ENCODE measurements at regions not wholly inside any gene's neighbourhood (a gene's known extent, or its start where the extent isn't known, plus 50 kb on each side); places are given as distances from the start of the nearest gene placed in this dataset.

- FAIRE-seq (no peak), DNase-seq (ENCODE audit: insufficient read length, low spot score) (no peak)
- no peak for TF ChIP-seq CTCF (IDR thresholded peaks at IDR 0.05; ENCODE audit: insufficient read depth, missing control alignments)
Observed at GRCh38 chr2:208653383-208653782, 246.8 kb downstream of the PTH2R start.

GRCh38 chr2:208654056-208654455 is 247.5 kb downstream of the PTH2R start:
- TF ChIP-seq CTCF (IDR thresholded peaks at IDR 0.05; ENCODE audit: insufficient read depth, missing control alignments) = no peak
- FAIRE-seq (no peak), DNase-seq (ENCODE audit: insufficient read length, low spot score) (no peak)

GRCh38 chr2:208657468-208657867 is 250.9 kb downstream of the PTH2R start:
- FAIRE-seq (no peak), DNase-seq (ENCODE audit: insufficient read length, low spot score) (no peak)
- peak; percentile 5 for TF ChIP-seq CTCF (IDR thresholded peaks at IDR 0.05; ENCODE audit: insufficient read depth, missing control alignments)

DNA sequence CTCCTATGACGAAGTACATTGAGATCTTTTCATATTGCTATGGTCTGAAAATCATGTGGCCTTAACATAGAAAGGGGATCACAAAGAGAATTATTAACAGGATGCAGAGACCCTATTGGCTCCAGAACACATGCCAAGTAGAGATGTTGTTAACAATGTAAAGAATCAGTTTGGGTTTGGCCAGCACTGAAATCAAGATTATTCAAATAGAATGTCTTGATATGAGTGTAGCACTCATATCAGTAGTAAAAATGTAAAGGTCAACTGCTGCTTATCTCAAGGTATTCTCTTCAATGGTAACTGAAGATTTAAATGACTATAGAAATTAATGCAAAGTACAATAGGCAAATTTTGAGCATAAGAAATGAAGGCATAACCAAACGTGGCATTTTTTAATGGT is 262.8 kb downstream of the PTH2R start:
- FAIRE-seq (no peak), DNase-seq (ENCODE audit: insufficient read length, low spot score) (no peak)
- no peak for TF ChIP-seq CTCF (IDR thresholded peaks at IDR 0.05; ENCODE audit: insufficient read depth, missing control alignments)

- FAIRE-seq (no peak), DNase-seq (ENCODE audit: insufficient read length, low spot score) (no peak)
- no peak for TF ChIP-seq CTCF (IDR thresholded peaks at IDR 0.05; ENCODE audit: insufficient read depth, missing control alignments)
Observed at GRCh38 chr2:208671284-208671683, 264.7 kb downstream of the PTH2R start.

GRCh38 chr2:208671886-208672680 is 265.5 kb downstream of the PTH2R start:
- FAIRE-seq (no peak), DNase-seq (ENCODE audit: insufficient read length, low spot score) (no peak)
- TF ChIP-seq CTCF (IDR thresholded peaks at IDR 0.05; ENCODE audit: insufficient read depth, missing control alignments) = no peak

DNA sequence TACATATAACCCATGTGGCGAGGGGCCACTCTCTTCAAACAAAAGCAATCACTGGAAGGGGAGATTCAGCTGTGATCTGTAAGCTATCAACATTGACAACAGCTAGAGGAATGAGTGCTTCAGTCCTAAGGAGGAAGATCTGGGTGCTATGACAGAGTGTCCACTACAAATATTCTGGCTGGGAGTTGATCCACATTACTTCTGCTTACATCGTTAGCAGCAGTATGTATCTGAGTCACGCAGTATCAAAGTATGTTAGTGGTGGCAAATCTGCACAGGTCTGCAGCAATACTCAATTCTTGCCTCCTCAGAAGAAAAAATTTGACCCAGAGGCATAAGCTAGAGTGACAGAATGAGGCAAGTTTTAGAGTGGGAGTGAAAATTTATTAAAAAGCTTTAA is 267.0 kb downstream of the PTH2R start:
- no peak for FAIRE-seq
- no peak for DNase-seq (ENCODE audit: insufficient read length, low spot score)

More for the DNA sequence above, 267.0 kb downstream of the PTH2R start:
- no peak for TF ChIP-seq CTCF (IDR thresholded peaks at IDR 0.05; ENCODE audit: insufficient read depth, missing control alignments)

Measured in D721Med (cell line).